ENCODE measurements at regions not wholly inside any gene's neighbourhood (a gene's known extent, or its start where the extent isn't known, plus 50 kb on each side); places are given as distances from the start of the nearest gene placed in this dataset.

- H3K36me3 ChIP-seq, result no peaks in the 10 kb centered on the region
- TF ChIP-seq, protein P1, sequence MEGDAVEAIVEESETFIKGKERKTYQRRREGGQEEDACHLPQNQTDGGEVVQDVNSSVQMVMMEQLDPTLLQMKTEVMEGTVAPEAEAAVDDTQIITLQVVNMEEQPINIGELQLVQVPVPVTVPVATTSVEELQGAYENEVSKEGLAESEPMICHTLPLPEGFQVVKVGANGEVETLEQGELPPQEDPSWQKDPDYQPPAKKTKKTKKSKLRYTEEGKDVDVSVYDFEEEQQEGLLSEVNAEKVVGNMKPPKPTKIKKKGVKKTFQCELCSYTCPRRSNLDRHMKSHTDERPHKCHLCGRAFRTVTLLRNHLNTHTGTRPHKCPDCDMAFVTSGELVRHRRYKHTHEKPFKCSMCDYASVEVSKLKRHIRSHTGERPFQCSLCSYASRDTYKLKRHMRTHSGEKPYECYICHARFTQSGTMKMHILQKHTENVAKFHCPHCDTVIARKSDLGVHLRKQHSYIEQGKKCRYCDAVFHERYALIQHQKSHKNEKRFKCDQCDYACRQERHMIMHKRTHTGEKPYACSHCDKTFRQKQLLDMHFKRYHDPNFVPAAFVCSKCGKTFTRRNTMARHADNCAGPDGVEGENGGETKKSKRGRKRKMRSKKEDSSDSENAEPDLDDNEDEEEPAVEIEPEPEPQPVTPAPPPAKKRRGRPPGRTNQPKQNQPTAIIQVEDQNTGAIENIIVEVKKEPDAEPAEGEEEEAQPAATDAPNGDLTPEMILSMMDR (IDR thresholded peaks at IDR 0.05; ENCODE audit: low read depth, low read length), result no peak
- peaks cover 13% of the 10 kb centered on the region for H3K9me3 ChIP-seq (ENCODE audit: severe bottlenecking)
- H3K27me3 ChIP-seq (ENCODE audit: insufficient read depth, low read depth, severe bottlenecking), result no peaks in the 10 kb centered on the region
- no peak for DNase-seq
- no peak overlapping the region for H3K27ac ChIP-seq
- no peak overlapping the region for H3K4me3 ChIP-seq (ENCODE audit: low read depth, low read length)
Observed at GRCh38 chr10:116000151-116000842, 272.7 kb downstream of the GFRA1 start.

Measured in WERI-Rb-1 (cell line).